GM23338 (cell line): ENCODE measurements at regions not wholly inside any gene's neighbourhood (a gene's known extent, or its start where the extent isn't known, plus 50 kb on each side); places are given as distances from the start of the nearest gene placed in this dataset.

Experiments
- CTCF ChIP-seq, 2 experiments: fragments of 200-600 bp in 1 of 2; sonication (generic) in 1 of 2; conservative IDR thresholded peaks; 2 replicates each; pipeline versions ENCODE4 v1.5.1 to v1.6.1; 2016 to 2017; ENCODE audit warnings: antibody characterized with exemption in 2 of 2, low read depth in 2 of 2, mild to moderate bottlenecking in 2 of 2, moderate library complexity in 1 of 2
- ETS1 ChIP-seq: IDR thresholded peaks from 2 replicates; pipeline ENCODE4 v1.6.1; 2016; ENCODE audit warnings: antibody characterized with exemption
- EZH2 ChIP-seq: fragments of 200-600 bp; sonication (generic); IDR thresholded peaks from one replicate; pipeline ENCODE4 v1.8.0; 2017; ENCODE audit warnings: antibody characterized with exemption, mild to moderate bottlenecking, low read depth; ENCODE audit not compliant: unreplicated experiment
- REST ChIP-seq: IDR thresholded peaks from one replicate; pipeline ENCODE4 v1.6.1; 2018; ENCODE audit warnings: antibody characterized with exemption; ENCODE audit not compliant: unreplicated experiment

- TF ChIP-seq ETS1 (no peak), CTCF (conservative IDR thresholded peaks at IDR 0.05; ENCODE audit: low read depth in 2 of 2) (no peak), REST (no peak), EZH2 (no peak)
Measured at GRCh38 chr5:83802686-83803085, 82.0 kb upstream of the HAPLN1 start.
